HG03108 (cell line): ENCODE measurements at regions not wholly inside any gene's neighbourhood (a gene's known extent, or its start where the extent isn't known, plus 50 kb on each side); places are given as distances from the start of the nearest gene placed in this dataset.
"Not testable (repeated sequence)": the region's sequence is repeated elsewhere in the genome, so short reads cannot be mapped to it uniquely, and the experiment has no call there.

ENCODE experiments used
- ATAC-seq: cut with Tn5 transposase; IDR thresholded peaks from one replicate; pipeline ENCODE4 v1.9.1; 2021; ENCODE audit warnings: moderate library complexity; ENCODE audit not compliant: unreplicated experiment

GRCh38 chr21:35713914-35714313, 346.4 kb downstream of the SETD4 start:
- no peak for ATAC-seq

GRCh38 chr21:35711661-35712060, 348.7 kb downstream of the SETD4 start:
- ATAC-seq, result no peak

- no peak for ATAC-seq
Observed at GRCh38 chr21:35711213-35711612, 349.1 kb downstream of the SETD4 start.

- ATAC-seq, result not testable (repeated sequence)
Observed at GRCh38 chr21:35709990-35710389, 350.3 kb downstream of the SETD4 start.

GRCh38 chr21:35705888-35706287, 354.4 kb downstream of the SETD4 start:
- ATAC-seq, result no peak

- ATAC-seq, result no peak
Observed at GRCh38 chr21:35705237-35705887, 355.0 kb downstream of the SETD4 start.

GRCh38 chr21:35703704-35704103, 356.6 kb downstream of the SETD4 start:
- no peak for ATAC-seq

- no peak for ATAC-seq
Observed at GRCh38 chr21:35699361-35699760, 361.0 kb downstream of the SETD4 start.

GRCh38 chr21:35697321-35697808, 363.0 kb downstream of the SETD4 start:
- no peak for ATAC-seq

- no peak for ATAC-seq
Observed at GRCh38 chr21:35696644-35697043, 363.7 kb downstream of the SETD4 start.

- ATAC-seq, result no peak
Observed at GRCh38 chr21:35692311-35692710, 368.0 kb downstream of the SETD4 start.

GRCh38 chr21:35690436-35690835, 369.9 kb downstream of the SETD4 start:
- ATAC-seq, result no peak

GRCh38 chr21:35686156-35686555, 374.2 kb downstream of the SETD4 start:
- ATAC-seq, result no peak

GRCh38 chr21:35683664-35684304, 376.5 kb downstream of the SETD4 start:
- no peak for ATAC-seq

- no peak for ATAC-seq
Observed at GRCh38 chr21:35682904-35683549, 377.3 kb downstream of the SETD4 start.

- no peak for ATAC-seq
Observed at GRCh38 chr21:35681946-35682345, 378.4 kb downstream of the SETD4 start.

GRCh38 chr21:35679076-35679475, 381.2 kb downstream of the SETD4 start:
- ATAC-seq, result no peak

GRCh38 chr21:35678393-35678792, 381.9 kb downstream of the SETD4 start:
- no peak for ATAC-seq

GRCh38 chr21:35677298-35677841, 383.0 kb downstream of the SETD4 start:
- ATAC-seq, result no peak

- no peak for ATAC-seq
Observed at GRCh38 chr21:35674895-35675470, 385.3 kb downstream of the SETD4 start.

- ATAC-seq, result no peak
Observed at GRCh38 chr21:35674091-35674671, 386.1 kb downstream of the SETD4 start.
